Stimulated activated CD4-positive, alpha-beta T cell treated with anti-CD3 and anti-CD28 coated beads, Interleukin-12 subunit alpha, Interleukin-12 subunit beta, amount 100 ng/mL, for 48 hours (primary cell): ENCODE measurements at regions not wholly inside any gene's neighbourhood (a gene's known extent, or its start where the extent isn't known, plus 50 kb on each side); places are given as distances from the start of the nearest gene placed in this dataset.

Source experiments
- DNase-seq, 3 donors: peaks; one replicate each; pipeline ENCODE4 v3.0.0-alpha.2; 2020; ENCODE audit warnings: low read depth in 2 of 3, low spot score in 1 of 3

DNA sequence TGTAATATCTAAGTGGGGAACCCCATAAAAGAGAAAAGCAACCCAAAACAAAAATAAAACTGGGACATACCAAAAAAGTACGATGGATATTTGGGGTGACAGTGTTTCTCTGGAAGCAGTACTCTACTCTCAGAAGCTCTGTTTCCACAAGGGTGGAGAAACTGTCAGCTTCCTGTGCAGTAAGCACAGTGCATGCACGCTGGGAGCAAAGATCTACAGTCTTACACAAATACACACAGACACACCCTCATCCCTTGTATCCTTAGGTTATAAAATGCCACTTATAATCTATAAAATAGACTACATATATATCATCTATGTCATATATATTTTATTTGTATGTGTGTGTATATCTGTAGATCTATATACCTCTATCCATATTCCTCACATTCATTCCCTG is 225.8 kb upstream of the SOX5 start:
- no peak for DNase-seq

- no peak for DNase-seq
These were observed 223.6 kb upstream of the SOX5 start for GRCh38 chr12:24173067-24173466.

DNA sequence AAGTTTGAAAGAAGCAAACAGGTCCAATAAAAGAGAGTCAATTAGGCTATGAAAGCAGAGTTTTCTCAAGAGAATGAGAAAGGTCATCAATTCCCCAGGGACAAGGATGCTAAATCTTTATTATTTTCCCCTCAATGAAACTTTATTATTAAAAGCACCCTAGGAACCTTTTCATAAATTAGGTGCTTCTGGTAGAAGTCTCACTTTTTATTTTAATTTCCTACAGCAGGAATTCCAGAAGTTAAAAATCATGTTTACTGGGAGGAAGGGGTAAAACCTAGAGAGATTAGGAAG is 223.2 kb upstream of the SOX5 start:
- DNase-seq = no peak

- DNase-seq = no peak
These were observed 222.7 kb upstream of the SOX5 start for GRCh38 chr12:24172031-24172772.

DNA sequence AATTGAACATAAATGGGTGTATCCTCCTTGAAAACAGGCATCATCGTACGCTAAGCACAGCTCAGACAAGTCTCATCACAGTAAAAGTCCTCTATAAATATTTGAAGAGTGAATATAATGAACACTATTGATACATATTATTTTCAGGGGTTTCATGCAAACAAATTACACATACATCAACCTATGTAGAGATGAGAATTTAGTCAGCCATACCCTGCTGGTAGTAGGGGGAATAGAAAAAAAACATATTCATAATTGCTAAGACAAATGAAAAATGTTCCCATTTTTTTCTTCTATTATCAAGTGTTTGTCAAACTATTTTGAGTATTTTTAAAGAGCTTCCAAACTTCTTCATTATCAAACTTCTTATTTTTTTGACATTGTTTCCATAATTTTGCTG is 205.6 kb upstream of the SOX5 start:
- DNase-seq = no peak

DNA sequence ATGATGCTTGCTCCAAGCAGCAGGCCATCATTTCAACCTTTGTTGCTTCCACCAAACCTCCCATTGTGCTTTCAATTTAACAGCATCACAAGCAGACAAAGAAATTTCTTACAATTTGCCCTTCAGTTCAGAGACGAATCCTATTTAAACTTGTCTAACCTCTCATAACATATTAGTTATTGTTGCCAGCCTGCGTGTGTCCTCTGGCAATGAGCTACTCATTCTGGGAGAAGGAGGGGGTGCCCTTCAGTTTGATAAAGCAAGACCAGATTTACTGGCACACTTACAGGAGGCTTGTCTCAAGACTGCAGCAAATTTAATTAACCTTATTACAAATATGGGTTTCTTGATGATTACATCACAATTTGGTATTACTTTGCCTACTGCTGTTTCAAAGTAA is 203.6 kb upstream of the SOX5 start:
- DNase-seq = no peak

- DNase-seq = no peak
These were observed 202.8 kb upstream of the SOX5 start for GRCh38 chr12:24152270-24152669.

DNA sequence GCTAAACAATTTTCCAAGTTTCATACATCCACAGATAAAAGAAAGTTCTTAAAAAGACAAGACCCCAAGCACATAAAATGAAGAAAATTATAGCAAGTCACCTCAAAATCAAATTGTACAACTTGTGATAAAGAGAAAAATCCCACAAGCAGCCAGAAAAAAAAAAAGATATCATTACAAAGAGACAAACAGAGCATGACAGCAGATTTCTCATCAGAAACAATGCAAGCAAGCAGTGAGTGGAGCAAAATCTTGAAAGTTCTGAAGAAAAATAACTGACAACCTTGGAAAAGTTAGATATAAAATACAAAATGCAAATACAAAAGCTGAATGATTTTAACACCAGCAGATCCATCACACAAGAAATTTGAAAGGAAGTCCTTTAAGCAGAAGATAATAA is 194.5 kb upstream of the SOX5 start:
- DNase-seq = no peak

GRCh38 chr12:24139035-24139434 is 189.6 kb upstream of the SOX5 start:
- no peak for DNase-seq

DNA sequence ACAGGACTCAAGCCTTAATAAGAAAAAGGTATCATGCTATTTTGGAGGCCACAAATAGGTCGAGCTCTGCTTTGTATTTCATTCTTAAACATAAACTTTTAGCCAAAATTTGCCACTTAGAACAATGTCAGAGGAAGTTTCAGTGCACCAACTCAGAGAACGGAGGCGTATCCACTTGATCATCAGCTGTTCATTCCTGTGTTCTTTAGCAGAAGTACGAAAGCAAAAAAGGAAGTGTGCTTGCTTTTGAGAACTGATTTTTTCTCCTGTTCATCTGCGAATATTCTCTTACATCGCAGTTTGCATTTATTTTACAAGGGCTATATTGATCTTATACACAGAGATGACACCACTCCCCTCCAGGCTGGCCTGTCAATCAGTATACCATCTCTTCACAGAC is 188.6 kb upstream of the SOX5 start:
- no peak for DNase-seq

GRCh38 chr12:24135158-24135850 is 185.8 kb upstream of the SOX5 start:
- DNase-seq = no peak

GRCh38 chr12:24134092-24134491 is 184.6 kb upstream of the SOX5 start:
- no peak for DNase-seq

GRCh38 chr12:24133384-24133783 is 183.9 kb upstream of the SOX5 start:
- DNase-seq = no peak

GRCh38 chr12:24127919-24128721 is 178.7 kb upstream of the SOX5 start:
- DNase-seq = no peak

GRCh38 chr12:24125280-24125679 is 175.8 kb upstream of the SOX5 start:
- DNase-seq = no peak

- no peak for DNase-seq
These were observed 172.4 kb upstream of the SOX5 start for GRCh38 chr12:24121911-24122310.

DNA sequence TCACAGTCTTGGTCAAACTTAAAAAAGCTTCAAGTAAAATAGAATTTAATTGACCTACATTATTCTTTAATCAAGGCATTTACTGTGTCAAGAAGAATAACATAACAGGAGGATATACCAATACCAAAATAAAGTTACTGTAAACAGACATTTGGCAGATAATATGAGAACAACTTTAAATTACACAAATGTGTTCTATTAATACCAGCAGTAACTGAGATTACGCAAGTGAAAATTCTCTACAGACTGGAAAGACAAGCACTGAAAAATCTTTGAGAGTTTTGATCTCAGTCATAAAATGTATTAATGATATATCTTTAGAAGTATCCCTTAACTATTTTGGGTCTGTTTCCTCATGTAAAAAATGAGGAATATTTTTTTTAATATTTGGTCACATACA is 169.2 kb upstream of the SOX5 start:
- no peak for DNase-seq

DNA sequence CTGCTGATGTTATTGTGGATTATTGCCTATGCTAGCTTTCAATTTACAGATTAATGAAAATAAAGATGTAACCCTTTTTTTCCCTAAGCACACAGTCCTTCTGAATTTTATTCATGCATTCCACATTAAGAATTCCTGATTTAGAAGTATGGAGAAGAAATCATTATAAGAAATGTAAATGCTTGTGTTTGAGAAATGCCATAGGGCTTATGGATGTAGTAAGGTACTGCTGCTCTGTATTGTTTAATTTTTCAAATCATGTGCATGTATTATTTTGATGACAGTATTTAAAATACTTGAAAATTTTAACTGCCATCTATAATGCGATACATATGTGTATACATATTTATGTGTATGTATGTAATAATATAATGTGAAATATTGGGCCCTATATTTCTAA is 167.1 kb upstream of the SOX5 start:
- no peak for DNase-seq

DNA sequence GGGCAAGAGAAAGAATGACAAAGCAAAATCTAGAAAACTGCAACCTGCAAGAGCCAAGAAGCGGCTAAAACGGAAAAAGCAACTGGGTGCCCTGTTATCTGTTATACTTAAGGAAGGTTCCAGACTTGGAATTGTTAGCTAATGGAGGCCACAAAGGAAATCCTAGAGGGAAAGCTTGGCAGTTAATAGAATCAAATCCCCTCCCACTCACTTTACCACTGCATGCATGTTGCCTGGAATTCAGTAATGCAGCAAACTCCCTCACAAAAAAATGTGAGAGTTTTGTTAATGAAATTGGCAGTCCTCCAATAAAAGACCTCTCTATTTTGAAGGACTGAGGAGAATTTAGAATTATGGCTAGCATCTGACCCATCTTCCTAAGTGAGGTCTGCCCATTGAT is 164.2 kb upstream of the SOX5 start:
- no peak for DNase-seq

DNA sequence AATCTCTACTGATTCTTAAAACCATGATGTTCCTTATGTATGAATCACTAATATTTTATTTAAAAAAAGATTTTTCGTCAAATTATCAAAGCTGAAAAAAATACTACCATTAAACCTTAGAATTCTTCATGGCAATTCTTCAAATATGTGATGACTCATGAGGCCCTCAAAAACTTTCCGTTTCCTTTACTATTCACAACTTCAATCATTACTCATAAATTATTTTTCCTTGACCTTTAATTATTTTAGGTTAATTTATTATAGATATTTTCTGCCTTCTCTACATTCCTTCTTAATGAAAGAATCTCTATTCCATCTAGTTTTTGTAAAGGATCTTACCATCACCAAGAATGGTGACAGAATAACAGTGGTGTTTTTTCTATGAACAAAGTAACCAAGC is 162.1 kb upstream of the SOX5 start:
- DNase-seq = no peak

DNA sequence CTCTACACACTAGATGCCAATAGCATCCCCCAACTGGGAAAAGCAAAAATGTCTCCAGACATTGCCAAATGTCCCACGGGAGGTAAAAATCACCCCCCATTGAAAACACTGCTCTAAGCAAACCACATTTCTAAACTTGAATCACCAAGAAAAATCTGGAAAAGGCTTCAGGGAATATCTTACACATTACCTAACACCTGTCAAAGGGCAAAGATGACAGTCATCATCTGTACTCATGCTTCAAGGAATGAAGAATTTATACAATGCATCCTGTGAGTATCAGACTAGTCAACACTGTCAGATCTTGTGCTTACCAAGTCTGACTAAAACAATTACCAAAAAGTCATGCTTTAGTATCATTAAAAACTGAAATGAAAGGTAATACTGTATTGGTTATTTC is 161.6 kb upstream of the SOX5 start:
- no peak for DNase-seq

DNA sequence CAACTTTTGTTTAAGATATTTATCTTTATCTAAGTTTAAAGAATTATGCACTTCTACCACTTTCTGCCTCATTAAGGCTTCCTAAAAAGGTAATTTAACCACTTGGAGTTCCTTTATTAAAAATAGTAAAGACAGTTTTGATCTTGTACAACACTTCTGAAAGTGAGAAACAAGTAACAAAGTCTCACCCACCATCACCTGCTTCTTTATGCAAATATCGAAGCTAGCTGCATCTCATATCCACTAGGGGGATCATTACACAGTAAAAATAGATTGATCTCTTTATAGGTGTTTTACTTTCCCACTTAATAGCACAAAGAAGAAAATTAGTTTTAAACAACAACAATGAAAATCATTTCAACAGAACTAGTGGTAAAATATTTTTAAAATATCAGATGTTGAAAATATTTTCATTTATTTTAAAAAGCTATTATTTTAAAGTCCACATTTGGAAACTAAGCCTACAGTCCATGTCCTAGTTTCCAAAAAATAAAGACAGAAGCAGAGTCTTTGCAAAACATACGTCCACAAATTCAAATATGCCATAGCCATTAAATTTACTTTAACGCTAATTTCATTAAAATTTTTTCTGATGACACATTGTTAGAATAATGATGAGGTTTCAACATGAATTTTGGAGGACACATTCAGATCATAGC is 160.0 kb upstream of the SOX5 start:
- no peak for DNase-seq
